Brain microvascular endothelial cell (primary cell): ENCODE measurements at regions not wholly inside any gene's neighbourhood (a gene's known extent, or its start where the extent isn't known, plus 50 kb on each side); places are given as distances from the start of the nearest gene placed in this dataset.

Experiments used
- DNase-seq: peaks from one replicate; pipeline ENCODE4 v3.0.0-alpha.2; 2020
- H3K27ac ChIP-seq: fragments of 250-450 bp; sonication (Bioruptor Pico); 2 replicates; pipeline ENCODE4 v1.5.1; 2020; ENCODE audit warnings: mild to moderate bottlenecking, moderate library complexity
- H3K27me3 ChIP-seq: fragments of 250-450 bp; sonication (Bioruptor Pico); replicated peaks from 2 replicates; pipeline ENCODE4 v1.5.1; 2020; ENCODE audit warnings: mild to moderate bottlenecking
- H3K36me3 ChIP-seq: fragments of 250-450 bp; sonication (Bioruptor Pico); replicated peaks from 2 replicates; pipeline ENCODE4 v1.5.1; 2020; ENCODE audit warnings: mild to moderate bottlenecking
- H3K4me3 ChIP-seq: 2 replicates; pipeline ENCODE4 v1.5.1; 2011; ENCODE audit warnings: low read depth, mild to moderate bottlenecking, control low read depth, low read length, moderate library complexity
- CTCF ChIP-seq: IDR thresholded peaks from 2 replicates; pipeline ENCODE4 v1.5.1; 2011; ENCODE audit warnings: low read depth, mild to moderate bottlenecking, moderate library complexity, low read length, control low read depth, inconsistent platforms; ENCODE audit errors: missing control alignments
- in situ Hi-C: cut with HindIII; loops from 2 replicates; pipeline ENCODE4 v1.10.0; 2017; ENCODE audit warnings: low sequenced_read_pairs, low pct_ligation_motif_present

DNA sequence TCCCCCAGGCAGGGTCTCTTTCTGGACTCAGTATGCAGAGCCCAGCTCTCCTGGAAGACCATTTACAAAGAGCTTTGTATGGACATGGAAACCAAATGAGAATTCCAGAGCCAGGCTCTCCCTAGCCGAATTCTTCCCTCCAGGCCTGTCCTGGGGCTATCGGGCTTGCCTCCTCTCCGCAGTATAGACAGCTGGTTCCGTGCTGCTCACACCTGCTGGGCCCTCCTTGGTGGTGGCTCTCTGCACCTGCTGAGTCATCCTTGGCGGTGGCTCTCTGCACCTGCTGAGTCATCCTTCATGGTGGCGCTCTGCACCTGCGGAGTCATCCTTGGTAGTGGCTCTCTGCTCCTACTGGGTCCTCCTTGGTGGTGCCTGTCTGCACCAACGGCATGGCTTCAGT is 743.5 kb downstream of the BRD1 start:
- DNase-seq, result no peak
- no peak overlapping the region for H3K4me3 ChIP-seq
- TF ChIP-seq CTCF, result no peak
- no peaks in the 10 kb centered on the region for H3K27me3 ChIP-seq
- no peak overlapping the region for H3K27ac ChIP-seq
- no peaks in the 10 kb centered on the region for H3K36me3 ChIP-seq
- in situ Hi-C loops, result no loop called here

DNA sequence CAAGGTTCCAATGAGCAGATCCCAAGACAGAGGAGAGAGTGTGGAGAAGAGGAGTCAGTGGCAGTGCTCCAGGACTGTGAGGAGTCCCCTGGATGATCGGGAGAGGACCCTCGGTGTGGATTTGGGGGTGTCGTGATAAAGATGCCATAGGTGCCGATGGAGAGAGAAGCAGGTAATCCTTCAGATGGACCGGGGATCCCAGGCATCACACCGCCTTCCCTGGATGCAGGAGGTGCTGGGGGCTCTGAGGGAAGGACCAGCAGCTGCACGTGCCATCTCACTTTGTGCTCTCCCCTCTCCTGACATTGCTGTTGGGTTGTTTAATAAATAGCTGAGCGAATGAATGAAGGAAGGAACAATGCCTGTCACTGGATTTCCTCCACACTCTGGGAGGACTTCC is 744.1 kb downstream of the BRD1 start:
- Histone ChIP-seq H3K4me3 (no peak overlapping the region), H3K27me3 (no peaks in the 10 kb centered on the region), H3K36me3 (no peaks in the 10 kb centered on the region), H3K27ac (no peak overlapping the region)
- in situ Hi-C loops, result no loop called here
- DNase-seq, result no peak
- no peak for TF ChIP-seq CTCF

- TF ChIP-seq CTCF, result no peak
- no peak overlapping the region for H3K4me3 ChIP-seq
- in situ Hi-C loops, result no loop called here
These were observed 745.2 kb downstream of the BRD1 start for GRCh38 chr22:49082451-49082850.

DNA sequence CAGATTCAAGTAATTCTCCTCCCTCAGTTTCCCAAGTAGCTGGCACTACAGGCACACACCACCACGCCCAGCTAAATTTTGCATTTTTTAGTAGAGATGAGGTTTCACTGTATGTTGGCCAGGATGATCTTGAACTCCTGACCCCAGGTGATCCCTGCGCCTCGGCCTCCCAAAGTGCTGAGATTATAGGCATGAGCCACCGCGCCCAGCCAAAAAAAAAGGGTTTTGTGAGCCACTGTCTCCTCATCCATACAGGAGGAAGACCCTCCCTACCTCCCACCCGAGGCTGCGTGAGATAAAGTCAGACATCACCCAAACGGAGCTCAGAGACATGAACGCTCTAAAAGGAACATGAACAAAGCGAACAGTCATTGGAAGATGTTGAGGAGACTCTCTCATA is 745.7 kb downstream of the BRD1 start:
- H3K36me3 ChIP-seq, result no peaks in the 10 kb centered on the region
- no peak for DNase-seq
- no peak overlapping the region for H3K4me3 ChIP-seq
- H3K27ac ChIP-seq, result no peak overlapping the region
- no peaks in the 10 kb centered on the region for H3K27me3 ChIP-seq
- in situ Hi-C loops, result no loop called here
- no peak for TF ChIP-seq CTCF

More at GRCh38 chr22:49082451-49082850, 745.2 kb downstream of the BRD1 start:
- DNase-seq, result no peak
- Histone ChIP-seq H3K36me3 (no peaks in the 10 kb centered on the region), H3K27me3 (no peaks in the 10 kb centered on the region), H3K27ac (no peak overlapping the region)

- no peak for DNase-seq
- no peaks in the 10 kb centered on the region for H3K36me3 ChIP-seq
- no peak for TF ChIP-seq CTCF
- H3K27ac ChIP-seq, result no peak overlapping the region
- in situ Hi-C loops, result no loop called here
- no peak overlapping the region for H3K4me3 ChIP-seq
- no peaks in the 10 kb centered on the region for H3K27me3 ChIP-seq
These were observed 746.4 kb downstream of the BRD1 start for GRCh38 chr22:49081261-49081666.

DNA sequence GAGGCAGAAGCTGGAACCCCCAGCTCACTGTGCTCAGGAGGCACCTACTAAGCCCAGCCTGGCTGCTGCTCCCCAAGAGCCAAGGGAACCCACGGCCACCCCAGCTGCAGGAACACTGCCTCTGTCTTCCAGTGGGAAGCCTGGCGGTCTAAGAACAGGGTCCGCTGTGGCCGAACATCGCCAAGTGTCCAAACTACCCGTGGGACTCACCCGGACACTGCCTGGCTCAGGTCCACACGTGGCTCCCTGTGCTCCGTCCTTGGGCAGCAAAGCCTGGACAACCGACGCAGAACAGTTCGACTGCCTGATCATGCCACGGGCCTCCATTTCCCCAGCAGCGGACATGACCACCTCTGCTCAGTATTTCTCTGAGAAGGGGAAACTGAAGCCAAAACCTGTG is 747.0 kb downstream of the BRD1 start:
- no peaks in the 10 kb centered on the region for H3K27me3 ChIP-seq
- H3K4me3 ChIP-seq, result no peak overlapping the region
- DNase-seq, result no peak
- no peak overlapping the region for H3K27ac ChIP-seq
- TF ChIP-seq CTCF, result no peak
- no peaks in the 10 kb centered on the region for H3K36me3 ChIP-seq
- in situ Hi-C loops, result no loop called here
